ENCODE measurements at regions not wholly inside any gene's neighbourhood (a gene's known extent, or its start where the extent isn't known, plus 50 kb on each side); places are given as distances from the start of the nearest gene placed in this dataset.

DNA sequence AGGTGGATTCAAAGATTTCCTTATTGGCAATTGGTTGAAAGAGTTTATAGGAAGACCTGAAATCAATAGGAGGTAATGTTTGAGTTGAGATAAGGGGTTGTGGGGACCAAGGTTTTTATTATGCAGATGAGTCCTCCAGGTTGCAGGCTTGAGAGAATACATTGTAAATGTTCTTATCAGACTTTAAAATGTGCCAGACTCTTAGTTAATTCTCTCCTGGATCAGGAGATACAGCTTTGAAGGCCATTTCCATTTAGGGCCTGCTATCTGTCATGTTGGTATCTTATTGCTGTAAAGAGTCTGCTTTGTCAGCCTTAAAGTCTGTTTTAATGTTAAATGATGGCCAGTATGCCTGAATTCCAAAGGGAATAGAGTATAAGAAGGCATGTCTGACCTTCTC, 61.8 kb upstream of the CALCR start:
- no peak for DNase-seq (ENCODE audit: low read depth)

DNA sequence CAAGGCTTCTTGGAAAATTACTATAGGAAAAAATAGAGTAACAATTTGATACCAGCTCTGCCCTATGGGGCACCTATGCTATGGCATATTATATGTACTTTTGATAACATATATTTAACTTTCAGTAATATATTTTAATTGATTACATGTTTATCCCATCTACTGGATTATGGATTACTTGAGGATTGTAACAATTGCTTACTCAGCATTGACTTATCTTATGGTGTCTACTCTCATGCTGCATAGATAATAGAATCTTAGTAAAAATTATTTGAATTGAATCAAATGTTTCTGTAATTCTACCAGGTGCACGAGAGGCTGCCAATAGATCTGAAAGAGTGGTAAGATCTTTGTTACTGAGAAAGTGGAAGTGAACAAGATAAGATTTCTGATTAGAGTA, 57.8 kb upstream of the CALCR start:
- DNase-seq (ENCODE audit: low read depth) = no peak

DNA sequence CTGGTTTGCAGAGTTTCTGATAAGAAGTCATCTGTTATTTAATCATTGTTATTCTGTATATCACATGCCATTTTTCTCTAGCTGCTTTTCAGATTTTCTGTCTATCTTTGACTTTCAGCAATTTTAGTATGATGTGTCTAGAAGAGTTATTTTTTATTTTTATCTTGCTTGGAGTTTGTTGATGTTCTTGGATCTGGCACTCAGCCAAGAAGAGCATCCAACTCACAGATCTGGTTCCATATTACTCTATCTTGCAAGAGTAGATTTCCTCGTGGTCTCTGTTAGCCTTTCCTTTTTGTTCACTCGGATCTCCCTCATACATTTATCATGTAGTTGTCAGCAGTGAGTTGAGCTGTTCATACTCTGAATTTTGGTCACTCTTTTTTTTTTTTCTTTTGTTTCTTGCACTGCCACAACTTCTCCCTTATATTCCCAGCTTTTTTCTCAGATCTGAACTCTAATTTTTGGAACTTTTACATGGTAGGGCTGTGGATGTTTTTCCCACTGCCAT, 54.8 kb upstream of the CALCR start:
- no peak for DNase-seq (ENCODE audit: low read depth)

DNA sequence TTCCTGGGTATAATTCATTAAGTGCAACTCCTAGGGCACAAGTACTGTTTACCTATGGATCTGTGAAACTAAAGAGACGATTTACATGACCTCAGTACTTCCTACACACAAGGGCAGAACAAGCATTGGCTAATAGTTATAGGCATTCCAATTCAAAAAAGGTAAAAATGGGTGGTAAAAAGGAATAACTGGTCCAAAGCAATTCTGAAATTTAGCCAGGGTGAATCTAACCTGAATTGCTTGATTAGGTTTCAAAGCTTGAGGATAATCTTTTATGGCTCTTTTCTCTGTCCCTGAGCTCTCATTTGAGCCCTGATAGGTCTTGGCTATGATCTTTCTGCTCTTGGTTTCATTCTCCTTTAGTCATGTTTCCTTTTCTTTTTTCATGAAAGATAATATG, 52.3 kb upstream of the CALCR start:
- DNase-seq (ENCODE audit: low read depth) = no peak

Data from GM04504 (cell line).